Testis (tissue), 2 donors: ENCODE measurements at regions not wholly inside any gene's neighbourhood (a gene's known extent, or its start where the extent isn't known, plus 50 kb on each side); places are given as distances from the start of the nearest gene placed in this dataset.

Experiments
- DNase-seq: peaks from one replicate; pipeline ENCODE4 v3.0.0-alpha.2; 2019
- H3K27ac ChIP-seq, 2 donors: fragments of 200-600 bp; sonication (generic); one replicate each; pipeline ENCODE4 v1.5.1; 2019
- H3K27me3 ChIP-seq: fragments of 200-600 bp; sonication (generic); one replicate; pipeline ENCODE4 v1.5.1; 2019
- H3K36me3 ChIP-seq: fragments of 200-600 bp; sonication (generic); one replicate; pipeline ENCODE4 v1.5.1; 2017; ENCODE audit warnings: low read depth; ENCODE audit errors: missing control alignments
- H3K4me1 ChIP-seq: fragments of 200-600 bp; sonication (generic); one replicate; pipeline ENCODE4 v1.5.1; 2019
- H3K4me3 ChIP-seq, 2 donors: fragments of 200-600 bp; sonication (generic); one replicate each; pipeline ENCODE4 v1.5.1; 2017 to 2019
- H3K9me3 ChIP-seq: fragments of 200-600 bp; sonication (generic); one replicate; pipeline ENCODE4 v1.5.1; 2017
- POLR2A ChIP-seq: fragments of 450-650 bp; IDR thresholded peaks from one replicate; pipeline ENCODE4 v1.6.1; 2017; ENCODE audit warnings: antibody characterized with exemption, mild to moderate bottlenecking, moderate library complexity
- WGBS, 2 donors: methylation state at CpG; one replicate each; pipeline ENCODE4 v1.1.5; 2018; 5-methylcytosine and 5-hydroxymethylcytosine counted together
- intact Hi-C: fragments of 100-400 bp; cut with DNase I; formaldehyde crosslinking; loops from one replicate; pipeline ENCODE4 v1.15.1; 2023; ENCODE audit warnings: low total_unique reads
- TF ChIP-seq, protein P1 (sequence below), 3 experiments: fragments of 450-650 bp in 2 of 3; fragments of 200-600 bp in 1 of 3; sonication (generic) in 1 of 3; IDR thresholded peaks; one replicate each; pipeline ENCODE4 v1.5.1; 2016 to 2019; ENCODE audit warnings: antibody characterized with exemption in 3 of 3, mild to moderate bottlenecking in 2 of 3, moderate library complexity in 1 of 3

GRCh38 chr7:33736521-33737221, 168.7 kb upstream of the BMPER start:
- H3K9me3 ChIP-seq, result no peaks in the 10 kb centered on the region
- TF ChIP-seq, protein P1, sequence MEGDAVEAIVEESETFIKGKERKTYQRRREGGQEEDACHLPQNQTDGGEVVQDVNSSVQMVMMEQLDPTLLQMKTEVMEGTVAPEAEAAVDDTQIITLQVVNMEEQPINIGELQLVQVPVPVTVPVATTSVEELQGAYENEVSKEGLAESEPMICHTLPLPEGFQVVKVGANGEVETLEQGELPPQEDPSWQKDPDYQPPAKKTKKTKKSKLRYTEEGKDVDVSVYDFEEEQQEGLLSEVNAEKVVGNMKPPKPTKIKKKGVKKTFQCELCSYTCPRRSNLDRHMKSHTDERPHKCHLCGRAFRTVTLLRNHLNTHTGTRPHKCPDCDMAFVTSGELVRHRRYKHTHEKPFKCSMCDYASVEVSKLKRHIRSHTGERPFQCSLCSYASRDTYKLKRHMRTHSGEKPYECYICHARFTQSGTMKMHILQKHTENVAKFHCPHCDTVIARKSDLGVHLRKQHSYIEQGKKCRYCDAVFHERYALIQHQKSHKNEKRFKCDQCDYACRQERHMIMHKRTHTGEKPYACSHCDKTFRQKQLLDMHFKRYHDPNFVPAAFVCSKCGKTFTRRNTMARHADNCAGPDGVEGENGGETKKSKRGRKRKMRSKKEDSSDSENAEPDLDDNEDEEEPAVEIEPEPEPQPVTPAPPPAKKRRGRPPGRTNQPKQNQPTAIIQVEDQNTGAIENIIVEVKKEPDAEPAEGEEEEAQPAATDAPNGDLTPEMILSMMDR (IDR thresholded peaks at IDR 0.05), result no peak
- no peak for TF ChIP-seq POLR2A
- no peaks in the 10 kb centered on the region for H3K4me1 ChIP-seq
- intact Hi-C loops, result no loop called here
- no peak overlapping the region for H3K4me3 ChIP-seq
- DNase-seq, result no peak
- H3K27me3 ChIP-seq, result no peaks in the 10 kb centered on the region
- no peaks in the 10 kb centered on the region for H3K36me3 ChIP-seq
- 82 to 88% methylated on average over 6 of the region's 6 CpGs for WGBS, 2 donors
- H3K27ac ChIP-seq, result no peak overlapping the region

DNA sequence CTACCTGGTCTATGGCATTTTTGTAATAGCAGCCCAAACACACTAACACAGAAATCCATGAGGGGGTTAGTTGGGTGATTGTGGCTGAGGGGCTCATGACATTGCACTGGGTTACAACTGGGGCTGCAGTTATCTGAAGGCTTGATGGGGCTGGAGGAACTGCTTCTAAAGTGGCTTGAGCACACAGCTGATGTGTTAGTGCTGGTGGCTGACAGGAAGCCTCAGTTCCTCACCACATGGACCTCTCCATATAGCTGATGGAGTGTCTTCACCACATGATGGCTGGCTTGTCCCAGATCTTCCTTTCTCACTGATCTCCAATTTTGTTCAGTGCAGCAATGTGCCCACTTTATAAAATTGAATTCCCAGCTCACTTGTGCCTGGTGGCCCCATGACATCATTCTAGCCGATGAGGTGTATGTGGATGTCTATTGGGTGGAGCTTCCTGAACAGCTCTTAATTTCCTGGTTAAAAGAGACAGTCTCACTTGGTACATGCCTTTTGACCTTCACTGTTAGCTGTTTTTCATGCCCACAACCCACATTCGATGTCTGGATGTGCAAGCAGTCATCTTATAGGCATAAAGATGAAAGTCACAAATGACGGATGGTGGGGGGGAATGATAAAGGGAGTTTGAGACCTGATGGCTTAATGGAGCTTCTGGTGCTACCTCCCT, 166.9 kb upstream of the BMPER start:
- Histone ChIP-seq H3K4me3 (no peak overlapping the region), H3K4me1 (no peaks in the 10 kb centered on the region), H3K9me3 (no peaks in the 10 kb centered on the region), H3K36me3 (no peaks in the 10 kb centered on the region), H3K27ac (no peak overlapping the region), H3K27me3 (no peaks in the 10 kb centered on the region)
- 94 to 95% methylated on average over 3 of the region's 3 CpGs for WGBS, 2 donors
- no peak for TF ChIP-seq POLR2A
- TF ChIP-seq, protein P1 (IDR thresholded peaks at IDR 0.05), result no peak
- no peak for DNase-seq
- intact Hi-C loops, result no loop called here

DNA sequence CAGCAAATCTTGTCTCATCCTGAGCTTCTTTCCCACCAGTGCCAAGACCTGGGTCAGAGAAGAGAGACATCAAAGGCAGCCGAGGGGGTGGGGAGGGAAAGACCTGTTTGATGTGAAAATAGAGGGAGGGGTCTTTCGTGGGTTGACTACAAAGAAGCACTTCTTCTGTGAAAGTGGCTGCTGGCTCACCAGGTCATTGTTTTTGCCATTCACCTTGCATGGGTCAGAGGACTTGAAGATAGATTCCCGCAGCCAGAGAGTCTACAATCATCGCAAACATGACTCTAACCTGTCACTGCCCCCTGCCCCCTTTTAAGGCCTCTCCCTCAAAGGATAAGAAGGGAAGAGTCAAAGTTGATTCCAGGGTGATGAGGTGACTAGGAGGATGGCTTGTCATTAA, 166.1 kb upstream of the BMPER start:
- 92 to 94% methylated on average over 4 of the region's 4 CpGs for WGBS, 2 donors
- TF ChIP-seq POLR2A, result no peak
- H3K27ac ChIP-seq, result no peak overlapping the region
- no peaks in the 10 kb centered on the region for H3K36me3 ChIP-seq
- H3K9me3 ChIP-seq, result no peaks in the 10 kb centered on the region
- H3K4me1 ChIP-seq, result no peaks in the 10 kb centered on the region
- intact Hi-C loops, result no loop called here
- H3K27me3 ChIP-seq, result no peaks in the 10 kb centered on the region
- DNase-seq, result no peak
- no peak overlapping the region for H3K4me3 ChIP-seq

GRCh38 chr7:33742521-33742920, 162.8 kb upstream of the BMPER start:
- no peak overlapping the region for H3K27ac ChIP-seq
- DNase-seq, result no peak
- no peaks in the 10 kb centered on the region for H3K36me3 ChIP-seq
- WGBS, 2 donors, result 77 to 94% methylated on average over 6 of the region's 6 CpGs
- no peak for TF ChIP-seq POLR2A
- TF ChIP-seq, protein P1 (IDR thresholded peaks at IDR 0.05), result no peak
- H3K4me1 ChIP-seq, result no peaks in the 10 kb centered on the region
- H3K27me3 ChIP-seq, result no peaks in the 10 kb centered on the region
- no peaks in the 10 kb centered on the region for H3K9me3 ChIP-seq
- intact Hi-C loops, result no loop called here
- no peak overlapping the region for H3K4me3 ChIP-seq

DNA sequence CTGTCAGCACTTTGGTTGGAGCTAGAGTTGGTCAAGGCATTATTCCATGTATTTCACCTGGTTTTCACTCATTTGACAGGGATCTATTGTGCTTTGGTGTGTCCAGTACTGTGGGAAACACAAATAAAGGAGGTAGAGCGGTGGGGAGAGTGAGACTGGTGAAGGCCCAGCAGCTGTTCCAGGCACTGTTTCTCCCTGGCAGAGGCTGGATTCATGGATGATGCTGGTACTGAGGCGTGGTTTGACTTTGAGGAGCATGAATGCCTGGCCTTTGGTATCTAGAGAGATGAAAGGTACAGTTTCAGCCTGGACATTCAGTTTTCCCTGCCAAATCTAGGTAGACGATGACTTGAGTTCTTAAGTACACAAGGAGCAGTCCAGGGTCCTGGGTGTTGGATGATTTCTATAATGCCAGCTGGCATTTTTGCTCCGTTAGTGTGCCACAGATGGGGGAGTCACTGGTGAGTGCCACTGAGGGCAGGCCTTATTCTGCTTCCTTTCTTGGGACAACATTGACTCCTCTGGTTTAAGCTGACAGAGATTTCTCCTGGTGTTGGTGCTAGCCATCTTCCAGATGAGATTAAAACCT, 162.2 kb upstream of the BMPER start:
- DNase-seq, result no peak
- Histone ChIP-seq H3K4me3 (no peak overlapping the region), H3K27me3 (no peaks in the 10 kb centered on the region), H3K36me3 (no peaks in the 10 kb centered on the region), H3K9me3 (no peaks in the 10 kb centered on the region), H3K27ac (no peak overlapping the region), H3K4me1 (no peaks in the 10 kb centered on the region)
- intact Hi-C loops, result no loop called here
- TF ChIP-seq, protein P1 (IDR thresholded peaks at IDR 0.05), result no peak
- no peak for TF ChIP-seq POLR2A
- 94 to 97% methylated on average over 4 of the region's 4 CpGs for WGBS, 2 donors
